LoVo (cell line): ENCODE measurements at regions not wholly inside any gene's neighbourhood (a gene's known extent, or its start where the extent isn't known, plus 50 kb on each side); places are given as distances from the start of the nearest gene placed in this dataset.
"Not testable (repeated sequence)": the region's sequence is repeated elsewhere in the genome, so short reads cannot be mapped to it uniquely, and the experiment has no call there.

Experiments
- DNase-seq: peaks from one replicate; pipeline ENCODE4 v3.0.0-alpha.2; 2016; ENCODE audit warnings: low spot score

DNA sequence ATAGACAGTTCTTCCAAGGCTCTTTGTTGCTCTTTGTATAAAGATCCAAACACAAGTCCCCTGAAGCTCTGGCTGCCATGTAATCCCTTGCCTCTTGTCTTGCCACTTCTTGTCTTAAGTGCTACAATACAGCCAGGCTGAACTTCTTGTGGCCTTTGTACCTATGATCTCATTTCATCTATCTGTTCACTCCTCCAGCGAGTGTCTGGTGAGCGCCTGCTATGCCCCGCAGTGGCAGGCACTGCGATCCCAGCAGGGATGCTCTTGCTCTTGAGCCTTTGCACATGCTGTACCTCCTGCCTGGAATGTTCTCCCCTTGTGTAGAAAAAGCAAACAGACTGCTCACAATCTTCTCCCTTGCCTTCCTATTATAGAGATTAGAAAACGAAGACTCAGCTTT is 81.9 kb upstream of the ADPGK start:
- no peak for DNase-seq

DNA sequence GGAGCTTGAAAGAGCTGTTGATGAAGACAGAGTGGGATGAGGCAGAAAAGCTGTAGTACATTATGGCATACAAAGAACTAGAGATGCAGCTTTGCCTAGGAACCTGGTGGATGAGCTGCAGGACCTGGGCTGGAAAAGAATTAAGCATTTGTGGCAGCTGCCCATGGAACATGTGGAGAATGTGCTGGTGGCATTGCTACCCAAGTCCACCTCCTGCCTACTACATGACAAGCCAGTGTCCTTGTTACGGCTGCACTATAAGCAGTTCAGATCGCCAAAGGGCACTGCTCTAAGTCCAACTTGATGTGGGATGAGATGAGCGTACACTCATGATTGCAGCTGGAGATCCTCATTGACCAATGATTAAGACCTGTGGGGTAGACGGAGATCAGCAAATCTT is 81.1 kb upstream of the ADPGK start:
- DNase-seq = no peak

- no peak for DNase-seq
These were observed 77.9 kb upstream of the ADPGK start for GRCh38 chr15:72861354-72861910.

DNA sequence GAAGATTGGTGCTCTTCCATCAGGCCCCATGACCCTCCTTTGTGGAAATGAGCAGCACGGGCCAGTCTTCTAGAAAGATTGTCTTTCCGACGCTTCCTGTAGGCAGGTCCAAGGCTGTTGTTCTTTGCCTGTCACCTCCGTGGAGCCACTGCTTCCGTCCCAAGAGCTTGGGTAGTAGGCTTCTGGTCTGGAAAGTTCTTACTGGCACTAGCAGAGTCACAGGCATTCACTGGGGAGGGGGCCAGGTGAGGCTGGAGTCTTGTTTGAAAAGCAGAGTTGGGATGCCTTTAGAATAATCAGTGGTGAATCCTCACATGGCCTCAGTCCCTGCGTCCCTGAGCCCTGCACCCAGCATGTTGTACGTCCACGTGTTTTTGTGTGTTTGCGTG is 76.2 kb upstream of the ADPGK start:
- no peak for DNase-seq

DNA sequence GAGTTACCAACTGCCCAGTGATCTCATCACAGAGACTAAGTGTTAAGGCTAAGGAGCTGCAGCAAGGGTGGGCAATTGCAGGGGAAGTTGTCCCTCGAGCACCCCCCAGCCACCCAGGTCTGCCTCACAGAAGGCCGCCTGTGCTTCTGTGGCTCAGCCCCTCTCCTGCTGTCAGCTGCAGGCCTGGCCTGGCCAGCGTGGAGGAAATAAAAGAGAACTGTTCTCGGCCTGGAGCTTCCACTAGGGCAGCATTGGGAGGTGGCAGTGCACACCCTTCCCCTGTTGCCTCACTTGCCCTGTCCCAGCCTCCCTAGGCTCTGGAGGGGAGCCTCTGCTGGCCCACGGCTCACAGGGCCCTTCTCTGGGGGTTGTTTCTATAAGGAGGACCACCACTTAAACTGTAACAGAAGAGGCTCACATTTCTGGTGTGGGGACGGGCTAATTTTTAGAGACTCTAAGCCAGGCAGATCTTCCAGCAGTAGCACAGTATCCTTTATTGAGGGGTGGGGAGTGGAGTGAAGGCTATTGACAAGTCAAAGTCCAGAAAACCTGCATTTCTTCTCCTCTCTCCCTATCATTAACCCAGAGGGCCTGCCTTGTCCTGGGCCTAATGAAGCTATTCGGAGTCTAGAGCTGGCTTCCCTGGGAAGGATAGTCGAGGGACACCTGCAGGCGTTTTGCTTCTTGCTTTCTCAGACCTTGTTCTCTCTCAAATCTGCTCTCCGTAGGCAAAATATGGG is 75.6 kb upstream of the ADPGK start:
- no peak for DNase-seq

DNA sequence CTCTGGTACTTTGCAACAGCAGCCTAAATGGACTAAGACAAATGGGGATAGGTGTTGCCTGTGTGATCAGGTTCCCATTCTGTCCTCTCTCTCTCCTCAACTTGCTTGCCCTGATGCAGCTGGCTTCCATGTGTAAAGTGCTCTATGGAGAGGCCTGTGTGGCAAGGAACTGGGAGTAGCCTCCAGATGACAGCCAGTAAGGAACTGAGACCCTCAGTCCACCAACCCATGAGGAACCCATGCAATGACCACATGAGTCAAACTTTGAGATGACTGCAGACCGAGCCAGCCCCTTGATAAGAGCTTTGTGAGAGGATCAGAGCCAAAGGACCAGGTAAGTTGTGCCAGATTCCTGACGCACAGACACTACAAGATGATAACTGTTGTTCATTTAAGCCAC is 74.6 kb upstream of the ADPGK start:
- DNase-seq = no peak

- peak; percentile 15 for DNase-seq
These were observed 73.9 kb upstream of the ADPGK start for GRCh38 chr15:72857331-72858063.

GRCh38 chr15:72856549-72857040 is 73.0 kb upstream of the ADPGK start:
- no peak for DNase-seq

GRCh38 chr15:72855791-72856190 is 72.2 kb upstream of the ADPGK start:
- DNase-seq = no peak

GRCh38 chr15:72852273-72852672 is 68.7 kb upstream of the ADPGK start:
- DNase-seq = no peak

GRCh38 chr15:72851586-72851985 is 68.0 kb upstream of the ADPGK start:
- DNase-seq = no peak

DNA sequence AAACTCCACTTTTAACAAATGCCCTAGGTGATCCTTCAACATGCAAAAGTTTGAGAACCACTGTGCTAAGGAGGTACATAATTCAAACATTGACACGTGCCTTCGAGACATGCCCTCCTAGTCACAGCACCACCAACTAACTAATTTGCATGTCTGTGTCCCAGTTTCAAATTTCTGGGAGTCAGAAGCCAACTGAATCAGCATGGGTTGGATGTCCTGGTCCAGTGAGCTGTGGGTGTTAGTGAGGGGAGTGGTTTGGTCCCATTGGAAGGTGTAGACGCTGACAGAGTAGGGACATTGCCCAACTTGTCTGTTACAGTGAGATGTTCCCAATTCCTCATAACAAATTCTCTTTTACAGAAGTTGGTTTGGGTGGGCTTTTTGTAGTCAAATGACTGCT is 67.3 kb upstream of the ADPGK start:
- DNase-seq = no peak

DNA sequence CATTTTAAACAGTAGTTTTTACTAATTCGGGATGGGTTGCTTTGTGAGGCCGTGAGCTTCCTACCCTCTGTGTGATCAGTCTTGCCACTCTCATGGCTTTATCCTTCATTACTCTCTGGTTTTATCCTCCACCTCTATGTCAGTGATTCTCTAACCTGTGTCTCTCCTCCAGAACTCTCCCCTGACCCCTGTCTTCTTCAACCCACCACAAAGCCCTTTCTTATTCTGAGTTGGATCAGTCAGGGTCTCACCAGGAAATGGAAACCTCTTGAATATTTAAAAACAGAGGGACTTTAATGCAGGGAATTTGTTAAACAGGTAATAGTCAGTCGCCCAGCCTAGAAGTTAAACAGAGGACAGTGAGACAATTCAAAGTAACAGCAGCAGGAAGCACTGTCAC is 64.2 kb upstream of the ADPGK start:
- DNase-seq = no peak

DNA sequence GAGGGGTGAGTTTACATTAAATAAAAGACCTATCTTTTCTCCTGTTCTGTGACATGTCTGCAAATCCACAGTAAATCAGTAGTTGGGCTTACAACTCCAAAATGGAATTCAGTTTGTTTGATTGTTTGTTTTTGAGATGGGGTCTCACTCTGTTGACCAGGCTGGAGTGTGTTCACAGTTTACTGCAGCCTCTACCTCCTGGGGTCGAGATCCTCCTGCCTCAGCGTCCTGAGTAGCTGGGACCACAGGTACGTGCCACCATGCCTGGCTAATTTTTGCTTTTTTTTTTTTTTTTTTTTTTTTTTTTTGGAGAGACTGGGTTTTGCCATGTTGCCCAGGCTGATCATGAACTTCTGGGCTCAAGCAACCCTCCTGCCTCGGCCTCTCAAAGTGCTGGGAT is 63.5 kb upstream of the ADPGK start:
- DNase-seq = no peak

GRCh38 chr15:72845981-72846383 is 62.4 kb upstream of the ADPGK start:
- no peak for DNase-seq

DNA sequence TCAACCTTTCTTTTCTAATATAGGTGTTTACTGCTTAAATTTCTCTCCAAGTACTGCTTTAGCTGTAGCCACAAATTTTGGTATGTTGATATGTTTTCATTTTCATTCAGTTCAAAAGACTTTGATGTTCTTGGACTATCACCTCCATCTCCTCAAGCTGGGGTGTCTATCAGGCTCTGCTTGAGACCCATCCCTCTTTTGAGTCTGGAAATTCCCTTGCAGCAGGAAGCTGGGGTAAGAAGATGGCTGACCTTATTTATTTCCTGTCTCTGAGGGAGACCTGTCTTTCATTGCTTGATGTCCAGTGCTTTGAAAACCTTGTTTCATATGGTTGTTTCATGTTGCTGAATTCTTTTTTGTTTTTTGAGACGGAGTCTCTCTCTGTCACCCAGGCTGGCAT is 60.5 kb upstream of the ADPGK start:
- no peak for DNase-seq

GRCh38 chr15:72843340-72843739 is 59.8 kb upstream of the ADPGK start:
- DNase-seq = not testable (repeated sequence)

GRCh38 chr15:72840114-72840513 is 56.6 kb upstream of the ADPGK start:
- DNase-seq = no peak

DNA sequence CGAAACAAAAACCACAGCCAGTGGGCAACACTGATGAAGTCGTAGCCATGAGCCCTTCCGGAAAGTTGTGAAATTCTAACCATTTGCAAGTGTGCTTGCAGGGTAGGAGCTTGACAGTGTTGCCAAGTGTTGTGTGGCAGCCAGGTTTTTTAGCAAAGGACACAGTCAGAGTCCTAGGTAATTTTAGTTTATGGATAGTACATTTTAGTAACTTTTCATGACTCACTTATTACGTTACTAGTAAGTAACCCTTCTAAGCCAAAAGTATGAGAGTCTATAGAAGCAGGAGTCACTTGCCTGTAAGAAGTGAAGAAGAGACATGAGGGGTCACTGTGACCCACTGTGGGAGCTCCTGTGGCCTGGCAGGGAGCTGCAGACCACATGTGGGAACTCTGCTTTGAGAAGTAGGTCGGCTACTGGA is 54.8 kb upstream of the ADPGK start:
- DNase-seq = no peak

DNA sequence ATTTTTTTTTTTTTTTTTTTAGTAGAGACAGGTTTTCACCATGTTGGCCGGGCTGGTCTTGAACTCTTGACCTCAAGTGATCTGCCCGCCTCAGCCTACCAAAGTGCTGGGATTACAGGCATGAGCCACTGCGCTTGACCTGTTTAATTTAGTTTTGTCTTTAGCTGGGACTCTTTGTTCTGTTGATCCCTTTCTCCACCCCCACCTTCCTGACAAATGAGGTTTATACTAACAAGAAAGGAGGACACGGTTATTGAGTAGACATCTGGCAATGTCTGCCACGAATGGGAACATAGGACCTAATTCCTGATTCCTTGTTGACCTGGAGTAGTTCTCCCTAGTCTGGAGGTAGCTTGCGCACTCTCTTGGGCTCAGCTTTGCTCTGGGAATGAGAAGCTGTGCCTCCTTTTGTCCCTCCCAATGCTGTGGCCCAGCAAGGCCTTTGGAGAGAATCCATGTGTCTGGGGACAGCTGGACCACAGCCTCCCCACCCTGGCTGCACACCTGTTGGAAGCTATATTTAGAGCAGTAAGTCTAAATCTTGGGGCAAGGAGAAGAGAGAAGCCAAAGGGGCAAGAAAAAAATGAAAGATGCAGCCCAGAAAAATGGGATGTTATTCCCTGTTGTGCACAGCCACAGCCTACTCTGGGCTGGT is 53.2 kb upstream of the ADPGK start:
- no peak for DNase-seq

GRCh38 chr15:72835294-72835890 is 51.8 kb upstream of the ADPGK start:
- no peak for DNase-seq

GRCh38 chr15:72833561-72833960 is 50.0 kb upstream of the ADPGK start:
- DNase-seq = no peak
